K562 (cell line): ENCODE measurements at regions not wholly inside any gene's neighbourhood (a gene's known extent, or its start where the extent isn't known, plus 50 kb on each side); places are given as distances from the start of the nearest gene placed in this dataset.

Experiments
- BMI1 ChIP-seq: fragments of 150-350 bp; IDR thresholded peaks from 2 replicates; pipeline ENCODE4 v1.6.1; 2014; ENCODE audit warnings: low read length
- BRD4 ChIP-seq: fragments of 200-600 bp; sonication (generic); IDR thresholded peaks from 2 replicates; pipeline ENCODE4 v1.6.1; 2017; ENCODE audit warnings: inconsistent platforms
- CEBPB ChIP-seq: fragments of 450-650 bp; IDR thresholded peaks from 2 replicates; pipeline ENCODE4 v1.6.1; 2016; ENCODE audit warnings: missing genetic modification characterization, missing compliant biosample characterization
- EZH2 ChIP-seq: IDR thresholded peaks from 2 replicates; pipeline ENCODE4 v1.6.1; 2012; ENCODE audit warnings: low read depth, mild to moderate bottlenecking, inconsistent platforms, low read length, borderline replicate concordance
- KDM5B ChIP-seq: fragments of 200-600 bp; sonication (generic); IDR thresholded peaks from 2 replicates; pipeline ENCODE4 v1.6.1; 2012; ENCODE audit warnings: low read depth, mild to moderate bottlenecking, moderate library complexity, low read length, control low read depth, inconsistent platforms; ENCODE audit not compliant: insufficient replicate concordance
- ZNF24 ChIP-seq: fragments of 450-650 bp; IDR thresholded peaks from 2 replicates; pipeline ENCODE4 v1.6.1; 2016
- TF ChIP-seq, protein P1 (sequence below), 3 experiments: IDR thresholded peaks in 2 of 3; conservative IDR thresholded peaks in 1 of 3; 2 replicates each; pipeline ENCODE4 v1.5.1; 2011 to 2012; ENCODE audit warnings: low read length in 3 of 3, mild to moderate bottlenecking in 3 of 3, control low read depth in 2 of 3, improper control_type of control experiment in 1 of 3, inconsistent platforms in 1 of 3, low read depth in 1 of 3, mixed read lengths in 1 of 3, moderate library complexity in 1 of 3; ENCODE audit not compliant: insufficient read depth in 2 of 3
- TF ChIP-seq, protein P2 (sequence below): conservative IDR thresholded peaks from 2 replicates; pipeline ENCODE4 v1.6.1; 2011; ENCODE audit warnings: low read depth, mild to moderate bottlenecking, low read length; ENCODE audit not compliant: control insufficient read depth

DNA sequence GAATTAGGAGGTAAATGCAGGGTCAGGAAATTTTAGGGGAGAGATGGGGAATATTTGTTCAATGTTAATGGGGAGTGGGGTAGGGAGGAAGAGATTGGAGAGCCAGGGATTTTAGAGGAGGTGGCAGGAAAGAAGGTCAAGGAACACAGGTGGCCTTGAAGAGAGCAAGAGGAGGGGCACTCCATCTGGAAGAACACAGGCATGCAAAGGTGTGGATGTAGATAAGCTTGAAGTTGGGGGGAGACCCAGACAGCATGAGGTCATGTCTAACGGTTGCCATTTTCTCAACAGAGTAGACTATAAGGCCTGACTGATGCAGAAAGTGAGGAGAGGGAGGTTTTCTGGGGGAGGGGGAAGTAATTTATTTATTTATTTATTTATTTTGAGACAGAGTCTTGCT, 77.5 kb downstream of the MAIP1 start:
- TF ChIP-seq EZH2 (no peak), CEBPB (tag) (no peak), KDM5B (no peak), BMI1 (no peak), ZNF24 (no peak), BRD4 (no peak)
- TF ChIP-seq, protein P1, sequence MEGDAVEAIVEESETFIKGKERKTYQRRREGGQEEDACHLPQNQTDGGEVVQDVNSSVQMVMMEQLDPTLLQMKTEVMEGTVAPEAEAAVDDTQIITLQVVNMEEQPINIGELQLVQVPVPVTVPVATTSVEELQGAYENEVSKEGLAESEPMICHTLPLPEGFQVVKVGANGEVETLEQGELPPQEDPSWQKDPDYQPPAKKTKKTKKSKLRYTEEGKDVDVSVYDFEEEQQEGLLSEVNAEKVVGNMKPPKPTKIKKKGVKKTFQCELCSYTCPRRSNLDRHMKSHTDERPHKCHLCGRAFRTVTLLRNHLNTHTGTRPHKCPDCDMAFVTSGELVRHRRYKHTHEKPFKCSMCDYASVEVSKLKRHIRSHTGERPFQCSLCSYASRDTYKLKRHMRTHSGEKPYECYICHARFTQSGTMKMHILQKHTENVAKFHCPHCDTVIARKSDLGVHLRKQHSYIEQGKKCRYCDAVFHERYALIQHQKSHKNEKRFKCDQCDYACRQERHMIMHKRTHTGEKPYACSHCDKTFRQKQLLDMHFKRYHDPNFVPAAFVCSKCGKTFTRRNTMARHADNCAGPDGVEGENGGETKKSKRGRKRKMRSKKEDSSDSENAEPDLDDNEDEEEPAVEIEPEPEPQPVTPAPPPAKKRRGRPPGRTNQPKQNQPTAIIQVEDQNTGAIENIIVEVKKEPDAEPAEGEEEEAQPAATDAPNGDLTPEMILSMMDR (IDR thresholded peaks at IDR 0.05 in 2 of 3, conservative IDR thresholded peaks at IDR 0.05 in 1 of 3; ENCODE audit: insufficient read depth in 2 of 3, low read depth in 1 of 3, low read length in 3 of 3): no peak
- TF ChIP-seq, protein P2, sequence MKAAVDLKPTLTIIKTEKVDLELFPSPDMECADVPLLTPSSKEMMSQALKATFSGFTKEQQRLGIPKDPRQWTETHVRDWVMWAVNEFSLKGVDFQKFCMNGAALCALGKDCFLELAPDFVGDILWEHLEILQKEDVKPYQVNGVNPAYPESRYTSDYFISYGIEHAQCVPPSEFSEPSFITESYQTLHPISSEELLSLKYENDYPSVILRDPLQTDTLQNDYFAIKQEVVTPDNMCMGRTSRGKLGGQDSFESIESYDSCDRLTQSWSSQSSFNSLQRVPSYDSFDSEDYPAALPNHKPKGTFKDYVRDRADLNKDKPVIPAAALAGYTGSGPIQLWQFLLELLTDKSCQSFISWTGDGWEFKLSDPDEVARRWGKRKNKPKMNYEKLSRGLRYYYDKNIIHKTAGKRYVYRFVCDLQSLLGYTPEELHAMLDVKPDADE: no peak
